IgD-negative memory B cell (primary cell): ENCODE measurements at regions not wholly inside any gene's neighbourhood (a gene's known extent, or its start where the extent isn't known, plus 50 kb on each side); places are given as distances from the start of the nearest gene placed in this dataset.
A peak's percentile ranks its signal among the peaks of the same experiment; 100 is the strongest.

ENCODE experiments used
- H3K27ac Mint-ChIP-seq, 3 donors: one replicate each; pipeline ENCODE4 v1.8.0; 2020 to 2022; ENCODE audit warnings: mild to moderate bottlenecking in 3 of 3, mixed read lengths in 3 of 3, moderate library complexity in 1 of 3
- H3K27me3 Mint-ChIP-seq: one replicate; pipeline ENCODE4 v1.8.0; 2021; ENCODE audit warnings: mixed read lengths
- H3K36me3 Mint-ChIP-seq: one replicate; pipeline ENCODE4 v1.8.0; 2020; ENCODE audit warnings: mild to moderate bottlenecking, mixed read lengths
- H3K4me1 Mint-ChIP-seq, 3 donors: one replicate each; pipeline ENCODE4 v1.8.0; 2020 to 2022; ENCODE audit warnings: mixed read lengths in 3 of 3, mild to moderate bottlenecking in 1 of 3
- H3K4me3 Mint-ChIP-seq, 4 donors: one replicate each; pipeline ENCODE4 v1.8.0; 2020 to 2022; ENCODE audit warnings: mild to moderate bottlenecking in 4 of 4, mixed read lengths in 4 of 4, moderate library complexity in 3 of 4
- H3K9me3 Mint-ChIP-seq, 3 donors: one replicate each; pipeline ENCODE4 v1.8.0; 2020 to 2021; ENCODE audit warnings: mixed read lengths in 3 of 3, mild to moderate bottlenecking in 1 of 3

GRCh38 chr12:124663206-124663605 is 95.8 kb upstream of the NCOR2 start:
- no peak overlapping the region for H3K4me3 Mint-ChIP-seq

GRCh38 chr12:124661341-124661740 is 93.9 kb upstream of the NCOR2 start:
- Mint-ChIP-seq H3K27ac (no peak overlapping the region), H3K4me3 (no peak overlapping the region), H3K27me3 (peaks cover 6% of the 10 kb centered on the region), H3K9me3 (peaks cover 2 to 16% (median 4%) of the 10 kb centered on the region in 3 donors), H3K36me3 (no peaks in the 10 kb centered on the region), H3K4me1 (no peaks in the 10 kb centered on the region)

More at GRCh38 chr12:124663206-124663605, 95.8 kb upstream of the NCOR2 start:
- peaks cover 2 to 16% (median 4%) of the 10 kb centered on the region in 3 donors for H3K9me3 Mint-ChIP-seq
- no peaks in the 10 kb centered on the region for H3K4me1 Mint-ChIP-seq
- peaks cover 2% of the 10 kb centered on the region for H3K27me3 Mint-ChIP-seq
- no peak overlapping the region for H3K27ac Mint-ChIP-seq
- H3K36me3 Mint-ChIP-seq, result no peaks in the 10 kb centered on the region

GRCh38 chr12:124660851-124661250 is 93.4 kb upstream of the NCOR2 start:
- Mint-ChIP-seq H3K27ac (no peak overlapping the region), H3K9me3 (peaks cover 2 to 16% (median 6%) of the 10 kb centered on the region in 3 donors), H3K4me3 (no peak overlapping the region), H3K4me1 (no peaks in the 10 kb centered on the region), H3K27me3 (peaks cover 8% of the 10 kb centered on the region), H3K36me3 (no peaks in the 10 kb centered on the region)

GRCh38 chr12:124658806-124659402 is 91.5 kb upstream of the NCOR2 start:
- H3K4me3 Mint-ChIP-seq, result no peak overlapping the region
- no peaks in the 10 kb centered on the region for H3K4me1 Mint-ChIP-seq
- H3K36me3 Mint-ChIP-seq, result no peaks in the 10 kb centered on the region
- peaks cover 2 to 11% (median 6%) of the 10 kb centered on the region in 3 donors for H3K9me3 Mint-ChIP-seq
- H3K27ac Mint-ChIP-seq, result no peak overlapping the region
- peaks cover 8% of the 10 kb centered on the region for H3K27me3 Mint-ChIP-seq

GRCh38 chr12:124658302-124658701 is 90.9 kb upstream of the NCOR2 start:
- no peak overlapping the region for H3K4me3 Mint-ChIP-seq
- no peaks in the 10 kb centered on the region for H3K36me3 Mint-ChIP-seq
- peaks cover 8% of the 10 kb centered on the region for H3K27me3 Mint-ChIP-seq
- H3K4me1 Mint-ChIP-seq, result no peaks in the 10 kb centered on the region
- no peak overlapping the region for H3K27ac Mint-ChIP-seq
- H3K9me3 Mint-ChIP-seq, result peaks cover 2 to 11% (median 4%) of the 10 kb centered on the region in 3 donors

GRCh38 chr12:124656947-124657434 is 89.6 kb upstream of the NCOR2 start:
- no peak overlapping the region for H3K4me3 Mint-ChIP-seq
- H3K36me3 Mint-ChIP-seq, result no peaks in the 10 kb centered on the region
- H3K27ac Mint-ChIP-seq, result no peak overlapping the region
- H3K27me3 Mint-ChIP-seq, result peaks cover 8% of the 10 kb centered on the region
- peaks cover 0 to 4% (median 2%) of the 10 kb centered on the region in 3 donors for H3K9me3 Mint-ChIP-seq
- no peaks in the 10 kb centered on the region for H3K4me1 Mint-ChIP-seq

- Mint-ChIP-seq H3K36me3 (no peaks in the 10 kb centered on the region), H3K27ac (no peak overlapping the region), H3K4me1 (no peaks in the 10 kb centered on the region), H3K27me3 (peaks cover 8% of the 10 kb centered on the region), H3K9me3 (peaks cover 0 to 4% (median 2%) of the 10 kb centered on the region in 3 donors), H3K4me3 (no peak overlapping the region)
Observed at GRCh38 chr12:124655698-124656516, 88.5 kb upstream of the NCOR2 start.

GRCh38 chr12:124655048-124655697 is 87.8 kb upstream of the NCOR2 start:
- Mint-ChIP-seq H3K27ac (no peak overlapping the region), H3K4me1 (no peaks in the 10 kb centered on the region), H3K27me3 (peaks cover 10% of the 10 kb centered on the region), H3K36me3 (no peaks in the 10 kb centered on the region), H3K9me3 (peaks cover 0 to 4% (median 4%) of the 10 kb centered on the region in 3 donors), H3K4me3 (no peak overlapping the region)

GRCh38 chr12:124654666-124655047 is 87.2 kb upstream of the NCOR2 start:
- no peak overlapping the region for H3K4me3 Mint-ChIP-seq
- no peaks in the 10 kb centered on the region for H3K36me3 Mint-ChIP-seq
- no peaks in the 10 kb centered on the region for H3K4me1 Mint-ChIP-seq
- peaks cover 10% of the 10 kb centered on the region for H3K27me3 Mint-ChIP-seq
- no peak overlapping the region for H3K27ac Mint-ChIP-seq
- H3K9me3 Mint-ChIP-seq, result peaks cover 0 to 4% (median 4%) of the 10 kb centered on the region in 3 donors

- H3K27ac Mint-ChIP-seq, result no peak overlapping the region
- peaks cover 2% of the 10 kb centered on the region for H3K36me3 Mint-ChIP-seq
- peaks cover 13% of the 10 kb centered on the region for H3K27me3 Mint-ChIP-seq
- no peaks in the 10 kb centered on the region for H3K4me1 Mint-ChIP-seq
- H3K9me3 Mint-ChIP-seq, result peaks cover 4 to 7% (median 6%) of the 10 kb centered on the region in 3 donors
- no peak overlapping the region for H3K4me3 Mint-ChIP-seq
Observed at GRCh38 chr12:124653169-124653931, 85.9 kb upstream of the NCOR2 start.

GRCh38 chr12:124652661-124653060 is 85.2 kb upstream of the NCOR2 start:
- no peaks in the 10 kb centered on the region for H3K4me1 Mint-ChIP-seq

GRCh38 chr12:124651516-124652273 is 84.3 kb upstream of the NCOR2 start:
- H3K9me3 Mint-ChIP-seq, result peaks cover 4 to 12% (median 10%) of the 10 kb centered on the region in 3 donors
- peaks cover 5% of the 10 kb centered on the region for H3K36me3 Mint-ChIP-seq
- no peak overlapping the region for H3K4me3 Mint-ChIP-seq
- peaks cover 15% of the 10 kb centered on the region for H3K27me3 Mint-ChIP-seq
- no peaks in the 10 kb centered on the region for H3K4me1 Mint-ChIP-seq
- no peak overlapping the region for H3K27ac Mint-ChIP-seq

More at GRCh38 chr12:124652661-124653060, 85.2 kb upstream of the NCOR2 start:
- Mint-ChIP-seq H3K27ac (no peak overlapping the region), H3K9me3 (peaks cover 4 to 11% (median 7%) of the 10 kb centered on the region in 3 donors), H3K4me3 (no peak overlapping the region), H3K36me3 (peaks cover 4% of the 10 kb centered on the region), H3K27me3 (peaks cover 14% of the 10 kb centered on the region)

GRCh38 chr12:124650912-124651311 is 83.5 kb upstream of the NCOR2 start:
- H3K9me3 Mint-ChIP-seq, result peaks cover 4 to 12% (median 8%) of the 10 kb centered on the region in 3 donors
- peaks cover 5% of the 10 kb centered on the region for H3K36me3 Mint-ChIP-seq
- peak overlapping the region in 1 of 3 donors; percentile 37 for H3K27ac Mint-ChIP-seq
- H3K4me1 Mint-ChIP-seq, result peaks cover 0 to 5% (median 5%) of the 10 kb centered on the region in 3 donors
- peaks cover 17% of the 10 kb centered on the region for H3K27me3 Mint-ChIP-seq
- H3K4me3 Mint-ChIP-seq, result no peak overlapping the region
